ENCODE measurements at regions not wholly inside any gene's neighbourhood (a gene's known extent, or its start where the extent isn't known, plus 50 kb on each side); places are given as distances from the start of the nearest gene placed in this dataset.

DNA sequence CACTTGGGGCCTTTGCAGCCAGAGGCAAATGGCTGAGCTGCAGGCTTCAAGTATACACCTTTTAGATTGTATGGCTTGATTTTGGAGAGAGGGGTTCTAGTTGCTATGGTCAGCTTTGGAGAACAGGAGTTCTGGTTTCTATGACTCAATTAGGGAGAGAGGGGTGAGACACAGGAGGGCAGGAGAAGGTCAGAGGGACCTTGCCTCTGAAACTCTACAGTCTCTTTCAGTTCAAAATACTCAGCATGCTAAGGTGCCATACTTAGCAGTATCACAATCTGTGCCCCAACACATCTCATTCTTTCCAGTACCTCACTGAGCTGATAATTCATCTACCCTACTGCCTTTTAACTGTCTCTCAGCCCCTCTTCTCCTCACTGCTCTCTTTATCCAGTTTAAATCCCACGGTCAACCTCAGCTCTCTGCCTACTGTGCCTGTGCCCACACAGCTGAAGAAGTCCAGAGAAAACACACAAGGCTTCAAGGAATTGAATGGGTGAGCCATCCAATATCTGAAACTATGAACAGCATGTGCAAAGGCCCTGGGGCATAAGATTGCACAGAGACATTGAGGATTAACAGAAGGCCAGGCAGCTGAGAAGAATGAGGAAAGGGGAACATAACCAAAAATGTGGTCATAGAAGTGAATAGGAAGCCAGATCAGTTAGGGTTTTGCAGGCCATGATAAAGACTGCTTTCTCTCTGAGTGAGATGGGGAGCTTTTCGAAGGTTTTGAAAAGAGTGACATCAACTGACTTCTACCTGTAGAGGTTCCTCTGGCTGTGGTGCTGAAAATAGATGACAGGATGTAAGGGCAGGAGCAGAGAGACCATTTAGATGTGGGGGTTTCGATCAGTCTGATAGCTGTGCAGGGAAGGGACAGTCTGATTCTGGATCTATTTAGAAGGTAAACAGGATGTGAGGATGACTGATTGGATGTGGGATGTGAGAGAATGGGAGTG is 54.5 kb upstream of the C3orf80 start:
- TF ChIP-seq POLR2A (IDR thresholded peaks at IDR 0.05): no peak
- TF ChIP-seq, protein P1, sequence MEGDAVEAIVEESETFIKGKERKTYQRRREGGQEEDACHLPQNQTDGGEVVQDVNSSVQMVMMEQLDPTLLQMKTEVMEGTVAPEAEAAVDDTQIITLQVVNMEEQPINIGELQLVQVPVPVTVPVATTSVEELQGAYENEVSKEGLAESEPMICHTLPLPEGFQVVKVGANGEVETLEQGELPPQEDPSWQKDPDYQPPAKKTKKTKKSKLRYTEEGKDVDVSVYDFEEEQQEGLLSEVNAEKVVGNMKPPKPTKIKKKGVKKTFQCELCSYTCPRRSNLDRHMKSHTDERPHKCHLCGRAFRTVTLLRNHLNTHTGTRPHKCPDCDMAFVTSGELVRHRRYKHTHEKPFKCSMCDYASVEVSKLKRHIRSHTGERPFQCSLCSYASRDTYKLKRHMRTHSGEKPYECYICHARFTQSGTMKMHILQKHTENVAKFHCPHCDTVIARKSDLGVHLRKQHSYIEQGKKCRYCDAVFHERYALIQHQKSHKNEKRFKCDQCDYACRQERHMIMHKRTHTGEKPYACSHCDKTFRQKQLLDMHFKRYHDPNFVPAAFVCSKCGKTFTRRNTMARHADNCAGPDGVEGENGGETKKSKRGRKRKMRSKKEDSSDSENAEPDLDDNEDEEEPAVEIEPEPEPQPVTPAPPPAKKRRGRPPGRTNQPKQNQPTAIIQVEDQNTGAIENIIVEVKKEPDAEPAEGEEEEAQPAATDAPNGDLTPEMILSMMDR (IDR thresholded peaks at IDR 0.05 in 4 of 5, conservative IDR thresholded peaks at IDR 0.05 in 1 of 5): no peak
